CD4-positive, alpha-beta T cell (primary cell): ENCODE measurements at regions not wholly inside any gene's neighbourhood (a gene's known extent, or its start where the extent isn't known, plus 50 kb on each side); places are given as distances from the start of the nearest gene placed in this dataset.

ENCODE experiments used
- ATAC-seq: fragments of 200-7000 bp; cut with Tn5 transposase; one replicate; pipeline ENCODE4 v1.10.0; 2022; ENCODE audit warnings: mild to moderate bottlenecking; ENCODE audit not compliant: poor library complexity
- CTCF ChIA-PET: fragments of 350-600 bp; sonication (Branson Sonifier 250); formaldehyde crosslinking; loops from one replicate; lab custom pipeline; 2021; ENCODE audit warnings: antibody characterized with exemption, inconsistent platforms; lab: Charles Lee
- POLR2A ChIA-PET: fragments of 350-600 bp; sonication (Branson Sonifier 250); formaldehyde crosslinking; loops from one replicate; lab custom pipeline; 2021; ENCODE audit warnings: antibody characterized with exemption, inconsistent platforms; lab: Charles Lee
- DNase-seq, 14 experiments: peaks; one replicate each; pipeline ENCODE4 v3.0.0-alpha.2; 2013 to 2020; ENCODE audit warnings: mixed read lengths in 2 of 14
- H3K27ac ChIP-seq, 2 donors: one replicate each; pipeline versions ENCODE4 v1.5.1 to v1.7.0; 2013; ENCODE audit warnings: low read length in 2 of 2, low read depth in 1 of 2, mild to moderate bottlenecking in 1 of 2
- H3K27me3 ChIP-seq, 2 experiments: 1 replicate in 1 of 2; 2 replicates in 1 of 2; pipeline versions ENCODE4 v1.6.1 to v1.7.0; 2013; ENCODE audit warnings: low read length in 2 of 2, control low read depth in 1 of 2, mild to moderate bottlenecking in 1 of 2, moderate library complexity in 1 of 2; ENCODE audit not compliant: insufficient read depth in 2 of 2, control insufficient read depth in 1 of 2
- H3K36me3 ChIP-seq: one replicate; pipeline ENCODE4 v1.6.1; 2013; ENCODE audit warnings: low read length, control low read depth; ENCODE audit not compliant: insufficient read depth
- H3K4me1 ChIP-seq: one replicate; pipeline ENCODE4 v1.6.1; 2013; ENCODE audit warnings: low read length, control low read depth; ENCODE audit not compliant: insufficient read depth
- H3K4me3 ChIP-seq: one replicate; pipeline ENCODE4 v1.5.1; 2013; ENCODE audit warnings: mild to moderate bottlenecking, low read length, moderate library complexity
- H3K9me3 ChIP-seq, 2 experiments: 1 replicate in 1 of 2; 2 replicates in 1 of 2; pipeline versions ENCODE4 v1.6.1 to v1.7.0; 2013; ENCODE audit warnings: low read length in 2 of 2, mild to moderate bottlenecking in 2 of 2, control low read depth in 1 of 2, moderate library complexity in 1 of 2; ENCODE audit not compliant: control insufficient read depth in 1 of 2, insufficient read depth in 1 of 2
- H3K27ac Mint-ChIP-seq: one replicate; pipeline ENCODE4 v1.8.0; 2020; ENCODE audit warnings: mixed read lengths
- H3K27me3 Mint-ChIP-seq: one replicate; pipeline ENCODE4 v1.8.0; 2021; ENCODE audit warnings: mixed read lengths
- H3K36me3 Mint-ChIP-seq: one replicate; pipeline ENCODE4 v1.8.0; 2021; ENCODE audit warnings: low read depth, mixed read lengths
- H3K4me1 Mint-ChIP-seq: one replicate; pipeline ENCODE4 v1.8.0; 2021; ENCODE audit warnings: low read depth, mixed read lengths
- H3K4me3 Mint-ChIP-seq: one replicate; pipeline ENCODE4 v1.8.0; 2020; ENCODE audit warnings: mild to moderate bottlenecking, mixed read lengths
- H3K9me3 Mint-ChIP-seq: one replicate; pipeline ENCODE4 v1.8.0; 2020; ENCODE audit warnings: mixed read lengths
- intact Hi-C, 2 experiments: fragments of 100-400 bp; cut with DNase I in 1 of 2; cut with micrococcal nuclease in 1 of 2; formaldehyde crosslinking; loops; one replicate each; pipeline versions ENCODE4 v1.15.1 to v1.9.0; 2023 to 2025; cut with DNase I, micrococcal nuclease
- TF ChIP-seq, protein P1 (sequence below): fragments of 200-600 bp; IDR thresholded peaks from one replicate; pipeline ENCODE4 v1.8.0; 2022; ENCODE audit warnings: antibody characterized with exemption, mild to moderate bottlenecking

DNA sequence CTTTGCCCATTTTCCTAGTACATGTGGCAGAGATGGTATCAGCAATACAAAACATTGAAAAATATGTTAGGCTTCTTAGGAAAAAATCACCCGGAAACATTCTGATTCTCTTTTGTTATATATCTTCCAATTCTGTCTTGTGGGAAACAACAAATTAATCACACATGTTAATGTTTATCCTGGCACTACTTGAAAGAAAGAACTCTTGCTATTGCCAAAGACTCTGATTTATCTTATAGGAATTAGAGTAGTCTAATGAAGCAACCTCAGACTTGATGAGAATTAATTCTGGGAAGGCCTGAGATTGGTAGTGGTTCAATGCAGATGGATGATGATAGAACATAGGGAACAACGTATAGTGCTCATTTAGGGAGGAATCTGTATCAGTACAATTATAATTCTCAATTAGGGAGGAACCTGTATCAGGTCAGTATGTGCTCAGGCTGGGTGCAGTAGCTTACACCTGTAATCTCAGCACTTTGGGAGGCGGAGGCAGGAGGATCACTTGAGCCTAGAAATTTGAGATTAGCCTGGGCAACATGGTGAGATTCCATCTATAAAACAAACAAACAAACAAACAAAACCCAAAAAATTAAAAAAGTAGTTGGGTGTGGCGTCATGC lies 50.7 kb downstream of the TAS2R16 start:
- no peak for DNase-seq
- POLR2A ChIA-PET, result no interaction called here
- no peak overlapping the region for H3K27ac Mint-ChIP-seq

DNA sequence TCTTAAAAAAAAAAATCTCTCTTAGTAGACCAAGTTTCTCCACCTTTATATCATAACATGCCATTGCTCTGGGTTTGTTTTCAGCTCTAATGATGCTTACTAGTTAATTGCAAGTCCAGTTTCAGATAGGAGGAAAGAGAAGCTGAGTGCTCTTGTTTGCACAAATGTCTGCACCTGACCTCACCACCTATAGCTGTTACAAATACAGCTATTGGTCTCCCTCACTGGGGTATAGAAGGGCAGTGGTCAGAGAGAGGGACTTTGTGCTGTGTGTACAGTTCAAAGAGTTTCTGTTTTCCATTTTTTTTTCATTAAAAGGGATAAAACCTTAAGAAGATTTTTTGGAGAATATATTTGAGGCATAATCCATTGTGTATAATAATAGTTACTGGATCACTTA lies 52.7 kb downstream of the TAS2R16 start:
- no peaks in the 10 kb centered on the region for H3K27me3 ChIP-seq
- no peak for DNase-seq
- no peaks in the 10 kb centered on the region for H3K27me3 Mint-ChIP-seq
- peaks cover 9% of the 10 kb centered on the region for H3K9me3 Mint-ChIP-seq
- TF ChIP-seq, protein P1, sequence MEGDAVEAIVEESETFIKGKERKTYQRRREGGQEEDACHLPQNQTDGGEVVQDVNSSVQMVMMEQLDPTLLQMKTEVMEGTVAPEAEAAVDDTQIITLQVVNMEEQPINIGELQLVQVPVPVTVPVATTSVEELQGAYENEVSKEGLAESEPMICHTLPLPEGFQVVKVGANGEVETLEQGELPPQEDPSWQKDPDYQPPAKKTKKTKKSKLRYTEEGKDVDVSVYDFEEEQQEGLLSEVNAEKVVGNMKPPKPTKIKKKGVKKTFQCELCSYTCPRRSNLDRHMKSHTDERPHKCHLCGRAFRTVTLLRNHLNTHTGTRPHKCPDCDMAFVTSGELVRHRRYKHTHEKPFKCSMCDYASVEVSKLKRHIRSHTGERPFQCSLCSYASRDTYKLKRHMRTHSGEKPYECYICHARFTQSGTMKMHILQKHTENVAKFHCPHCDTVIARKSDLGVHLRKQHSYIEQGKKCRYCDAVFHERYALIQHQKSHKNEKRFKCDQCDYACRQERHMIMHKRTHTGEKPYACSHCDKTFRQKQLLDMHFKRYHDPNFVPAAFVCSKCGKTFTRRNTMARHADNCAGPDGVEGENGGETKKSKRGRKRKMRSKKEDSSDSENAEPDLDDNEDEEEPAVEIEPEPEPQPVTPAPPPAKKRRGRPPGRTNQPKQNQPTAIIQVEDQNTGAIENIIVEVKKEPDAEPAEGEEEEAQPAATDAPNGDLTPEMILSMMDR, result no peak
- POLR2A ChIA-PET, result interaction anchor here (0.6 kb wide), 1 partner anchor 1086 kb away, joined by 3 read pairs; no protein-coding TSS in a partner anchor
- no peaks in the 10 kb centered on the region for H3K36me3 Mint-ChIP-seq
- H3K4me1 Mint-ChIP-seq, result no peaks in the 10 kb centered on the region
- no peaks in the 10 kb centered on the region for H3K4me1 ChIP-seq
- no peak for ATAC-seq
- no peaks in the 10 kb centered on the region for H3K36me3 ChIP-seq
- H3K4me3 Mint-ChIP-seq, result no peak overlapping the region
- CTCF ChIA-PET, result no interaction called here
- no peaks in the 10 kb centered on the region for H3K9me3 ChIP-seq
- intact Hi-C loops, result no loop called here
- no peak overlapping the region for H3K27ac Mint-ChIP-seq
- no peak overlapping the region for H3K27ac ChIP-seq
- no peak overlapping the region for H3K4me3 ChIP-seq

More for the DNA sequence above, 50.7 kb downstream of the TAS2R16 start:
- CTCF ChIA-PET, result no interaction called here
- Mint-ChIP-seq H3K27me3 (no peaks in the 10 kb centered on the region), H3K4me1 (no peaks in the 10 kb centered on the region), H3K4me3 (no peak overlapping the region), H3K36me3 (no peaks in the 10 kb centered on the region), H3K9me3 (peaks cover 6% of the 10 kb centered on the region)
- Histone ChIP-seq H3K27ac (no peak overlapping the region), H3K4me1 (no peaks in the 10 kb centered on the region), H3K4me3 (no peak overlapping the region), H3K27me3 (no peaks in the 10 kb centered on the region), H3K9me3 (no peaks in the 10 kb centered on the region), H3K36me3 (no peaks in the 10 kb centered on the region)
- TF ChIP-seq, protein P1, result no peak
- no peak for ATAC-seq
- intact Hi-C loops, result no loop called here

DNA sequence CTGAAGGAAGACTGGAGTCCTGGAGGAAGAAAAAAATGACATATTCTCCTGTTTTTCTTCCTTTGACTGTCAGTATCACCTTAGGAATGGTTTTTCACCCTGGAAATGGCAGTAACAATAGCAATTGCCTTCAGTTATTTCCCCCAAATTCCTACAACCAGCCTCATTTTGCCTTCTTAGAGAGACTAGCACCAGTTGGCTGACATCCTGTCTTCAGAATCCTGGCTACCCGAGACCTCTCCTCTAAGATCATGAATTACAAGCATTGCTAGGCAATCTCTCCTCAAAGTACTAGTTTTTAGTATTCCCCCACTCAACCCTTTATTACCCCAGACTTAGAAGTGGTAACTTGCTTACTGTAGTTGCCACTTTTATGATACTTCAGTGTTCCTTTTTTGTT lies 53.4 kb downstream of the TAS2R16 start:
- Histone ChIP-seq H3K9me3 (no peaks in the 10 kb centered on the region), H3K27me3 (no peaks in the 10 kb centered on the region), H3K36me3 (no peaks in the 10 kb centered on the region), H3K4me1 (no peaks in the 10 kb centered on the region), H3K27ac (no peak overlapping the region), H3K4me3 (no peak overlapping the region)
- intact Hi-C loops, result no loop called here
- TF ChIP-seq, protein P1, result no peak
- ATAC-seq, result no peak
- Mint-ChIP-seq H3K27me3 (no peaks in the 10 kb centered on the region), H3K36me3 (no peaks in the 10 kb centered on the region), H3K27ac (no peak overlapping the region), H3K4me3 (no peak overlapping the region), H3K4me1 (no peaks in the 10 kb centered on the region), H3K9me3 (peaks cover 9% of the 10 kb centered on the region)
- no peak for DNase-seq
- POLR2A ChIA-PET, result no interaction called here
- CTCF ChIA-PET, result no interaction called here
